K562 (cell line): ENCODE measurements at regions not wholly inside any gene's neighbourhood (a gene's known extent, or its start where the extent isn't known, plus 50 kb on each side); places are given as distances from the start of the nearest gene placed in this dataset.

Source experiments
- ATAC-seq: fragments of 200-7000 bp; cut with Tn5 transposase; 3 replicates; pipeline ENCODE4 v1.9.1; 2020; ENCODE audit warnings: moderate library complexity
- BruUV-seq: library from RNA; stranded (reverse); fragments of 400-500 nt; replicated peaks from 2 replicates; lab custom pipeline; 2021; lab: Mats Ljungman, UMichigan
- CTCF ChIA-PET: fragments of 300-600 bp; formaldehyde crosslinking; extraction: SDS; loops from one replicate; lab custom pipeline; 2021; ENCODE audit warnings: low intra/inter-chr PET ratio; lab: Yijun Ruan, JAX
- POLR2A ChIA-PET: fragments of 300-600, 350-650 bp; sonication (Branson Sonifier 250); formaldehyde crosslinking; extraction: SDS; loops from one replicate; lab custom pipeline; 2021; ENCODE audit warnings: antibody characterized with exemption, inconsistent platforms; lab: Yijun Ruan, JAX
- DNase-seq, 4 experiments: peaks; one replicate each; pipeline versions ENCODE4 v3.0.0 to v3.0.0-alpha.2; 2011 to 2018; ENCODE audit warnings: low spot score in 3 of 4, mixed read lengths in 3 of 4; ENCODE audit errors: extremely low read depth in 1 of 4
- FAIRE-seq: peaks from 2 replicates; lab custom pipeline; 2011; peaks lifted over from hg19 to GRCh38; lab: Jason Lieb, UNC
- H2AFZ ChIP-seq: 2 replicates; pipeline ENCODE4 v1.6.0; 2011; ENCODE audit warnings: low read depth, low read length, control low read depth, inconsistent platforms
- H3K27ac ChIP-seq: fragments of 200-600 bp; 3 replicates; pipeline ENCODE4 v1.8.0; 2011; ENCODE audit warnings: low read depth, mild to moderate bottlenecking, control low read depth, inconsistent platforms, low read length, moderate library complexity, mixed read lengths; ENCODE audit errors: extremely low read depth
- H3K27me3 ChIP-seq, 2 experiments: fragments of 300-600 bp in 1 of 2; 2 replicates in 1 of 2; 3 replicates in 1 of 2; pipeline versions ENCODE4 v1.6.0 to v1.8.0; 2011; ENCODE audit warnings: inconsistent platforms in 2 of 2, low read length in 2 of 2, mild to moderate bottlenecking in 1 of 2, mixed read lengths in 1 of 2, moderate library complexity in 1 of 2; ENCODE audit not compliant: control insufficient read depth in 2 of 2, insufficient read depth in 2 of 2
- H3K36me3 ChIP-seq: fragments of 300-600 bp; 3 replicates; pipeline ENCODE4 v1.8.0; 2011; ENCODE audit warnings: mild to moderate bottlenecking, low read length, inconsistent platforms; ENCODE audit not compliant: control insufficient read depth, insufficient read depth
- H3K4me1 ChIP-seq, 2 experiments: fragments of 200-600 bp in 1 of 2; replicated peaks in 1 of 2; 2 replicates in 1 of 2; 3 replicates in 1 of 2; pipeline versions ENCODE4 v1.5.1 to v1.8.0; 2011; ENCODE audit warnings: inconsistent platforms in 2 of 2, low read length in 2 of 2, mild to moderate bottlenecking in 1 of 2, mixed read lengths in 1 of 2, moderate library complexity in 1 of 2; ENCODE audit not compliant: control insufficient read depth in 2 of 2, insufficient read depth in 2 of 2
- H3K4me2 ChIP-seq: 2 replicates; pipeline ENCODE4 v1.6.1; 2011; ENCODE audit warnings: low read length, control low read depth, inconsistent platforms, mixed read lengths; ENCODE audit not compliant: insufficient read depth
- H3K4me3 ChIP-seq: fragments of 200-600 bp; sonication (generic), shearing (Covaris generic); 2 replicates; pipeline ENCODE4 v1.5.1; 2016; ENCODE audit warnings: control low read depth, inconsistent platforms
- H3K79me2 ChIP-seq: fragments of 200-600 bp; 3 replicates; pipeline ENCODE4 v1.8.0; 2011; ENCODE audit warnings: low read length, inconsistent platforms; ENCODE audit not compliant: control insufficient read depth, insufficient read depth
- H3K9ac ChIP-seq, 2 experiments: 2 replicates each; pipeline versions ENCODE4 v1.6.0 to v1.6.1; 2011; ENCODE audit warnings: low read depth in 2 of 2, low read length in 2 of 2, control low read depth in 1 of 2, inconsistent platforms in 1 of 2, mild to moderate bottlenecking in 1 of 2, mixed read lengths in 1 of 2; ENCODE audit not compliant: insufficient read depth in 1 of 2
- H3K9me1 ChIP-seq: one replicate; pipeline ENCODE4 v1.6.0; 2011; ENCODE audit warnings: inconsistent platforms, mild to moderate bottlenecking, low read length, moderate library complexity; ENCODE audit not compliant: control insufficient read depth, insufficient read depth
- H3K9me3 ChIP-seq: replicated peaks from 2 replicates; pipeline ENCODE4 v1.5.1; 2011; ENCODE audit warnings: low read depth, low read length, inconsistent platforms; ENCODE audit not compliant: control insufficient read depth, insufficient read depth
- H4K20me1 ChIP-seq: replicated peaks from 2 replicates; pipeline ENCODE4 v1.6.1; 2011; ENCODE audit warnings: low read length, inconsistent platforms, mixed read lengths; ENCODE audit not compliant: control insufficient read depth, insufficient read depth
- ASH1L ChIP-seq: fragments of 450-650 bp; IDR thresholded peaks from 2 replicates; pipeline ENCODE4 v1.6.1; 2018; ENCODE audit warnings: borderline replicate concordance, mild to moderate bottlenecking, low read depth; ENCODE audit not compliant: partially characterized antibody
- CBFA2T3 ChIP-seq: fragments of 450-650 bp; IDR thresholded peaks from 2 replicates; pipeline ENCODE4 v1.6.1; 2017
- ELF4 ChIP-seq: fragments of 450-650 bp; formaldehyde crosslinking; IDR thresholded peaks from 2 replicates; pipeline ENCODE4 v1.4.0; 2022; ENCODE audit warnings: missing genetic modification characterization
- ERF ChIP-seq: fragments of 450-650 bp; formaldehyde crosslinking; IDR thresholded peaks from 2 replicates; pipeline ENCODE4 v1.4.0; 2020; ENCODE audit warnings: mild to moderate bottlenecking, mixed read lengths
- GABPA ChIP-seq: fragments of 200-800 bp; sonication (Bioruptor generic); conservative IDR thresholded peaks from 2 replicates; pipeline ENCODE4 v1.6.1; 2016; ENCODE audit warnings: low read depth, missing genetic modification characterization, missing compliant biosample characterization
- KDM4B ChIP-seq, 2 experiments: fragments of 450-650 bp in 1 of 2; sonication (generic) in 1 of 2; IDR thresholded peaks; 2 replicates each; pipeline ENCODE4 v1.6.1; 2016 to 2017; ENCODE audit warnings: borderline replicate concordance in 2 of 2, antibody characterized with exemption in 1 of 2, low read depth in 1 of 2, mild to moderate bottlenecking in 1 of 2
- MCM7 ChIP-seq, 2 experiments: fragments of 450-650 bp; IDR thresholded peaks; 2 replicates each; pipeline ENCODE4 v1.6.1; 2016 to 2018
- MIER1 ChIP-seq: fragments of 450-650 bp; IDR thresholded peaks from 2 replicates; pipeline ENCODE4 v1.6.1; 2016; ENCODE audit warnings: antibody characterized with exemption, mild to moderate bottlenecking, low read depth
- NCOA6 ChIP-seq: fragments of 450-650 bp; IDR thresholded peaks from 2 replicates; pipeline ENCODE4 v1.6.1; 2017; ENCODE audit warnings: mild to moderate bottlenecking
- PTBP1 ChIP-seq: fragments of 200-400 bp; formaldehyde crosslinking; IDR thresholded peaks from 2 replicates; pipeline ENCODE4 v1.6.1; 2017; ENCODE audit warnings: low read depth, low read length
- RFX1 ChIP-seq: fragments of 450-650 bp; IDR thresholded peaks from 2 replicates; pipeline ENCODE4 v1.6.1; 2016; ENCODE audit warnings: mild to moderate bottlenecking, moderate library complexity
- SRSF9 ChIP-seq: fragments of 200-400 bp; formaldehyde crosslinking; IDR thresholded peaks from 2 replicates; pipeline ENCODE4 v1.6.1; 2017; ENCODE audit warnings: low read depth, low read length, borderline replicate concordance
- ZC3H11A ChIP-seq: IDR thresholded peaks from 2 replicates; pipeline ENCODE4 v1.6.1; 2012; ENCODE audit warnings: low read depth, low read length, improper control_type of control experiment
- ZNF12 ChIP-seq: sonication (generic); formaldehyde crosslinking; IDR thresholded peaks from 2 replicates; pipeline ENCODE4 v1.4.0; 2020; ENCODE audit warnings: mild to moderate bottlenecking, missing genetic modification reagents
- ZNF77 ChIP-seq: fragments of 250-450 bp; sonication (Bioruptor Pico); IDR thresholded peaks from 2 replicates; pipeline ENCODE4 v1.5.0; 2020
- WGBS: fragments of 100-300 bp; shearing (Covaris generic); methylation state at CpG from one replicate; pipeline ENCODE4 v1.1.6; 2016; ENCODE audit warnings: low coverage, mixed read lengths; ENCODE audit not compliant: insufficient coverage; ENCODE audit errors: missing lambda C conversion rate; 5-methylcytosine and 5-hydroxymethylcytosine counted together
- in situ Hi-C: fragments of 300-500 bp; cut with MboI; formaldehyde crosslinking; loops from 4 replicates; pipeline ENCODE4 v1.15.0; 2018; ENCODE audit warnings: inconsistent platforms, mixed read lengths
- intact Hi-C: fragments of 100-400 bp; cut with micrococcal nuclease; formaldehyde crosslinking; loops from 2 replicates; pipeline ENCODE4 v1.14.2; 2022
- TF ChIP-seq, protein P1 (sequence below): sonication (generic); formaldehyde crosslinking; IDR thresholded peaks from 2 replicates; pipeline ENCODE4 v1.8.0; 2023; ENCODE audit warnings: mild to moderate bottlenecking, missing genetic modification reagents
- TF ChIP-seq, protein P2 (sequence below): sonication (generic); formaldehyde crosslinking; IDR thresholded peaks from 2 replicates; pipeline ENCODE4 v1.8.0; 2022; ENCODE audit warnings: mild to moderate bottlenecking, low read depth, missing genetic modification reagents

DNA sequence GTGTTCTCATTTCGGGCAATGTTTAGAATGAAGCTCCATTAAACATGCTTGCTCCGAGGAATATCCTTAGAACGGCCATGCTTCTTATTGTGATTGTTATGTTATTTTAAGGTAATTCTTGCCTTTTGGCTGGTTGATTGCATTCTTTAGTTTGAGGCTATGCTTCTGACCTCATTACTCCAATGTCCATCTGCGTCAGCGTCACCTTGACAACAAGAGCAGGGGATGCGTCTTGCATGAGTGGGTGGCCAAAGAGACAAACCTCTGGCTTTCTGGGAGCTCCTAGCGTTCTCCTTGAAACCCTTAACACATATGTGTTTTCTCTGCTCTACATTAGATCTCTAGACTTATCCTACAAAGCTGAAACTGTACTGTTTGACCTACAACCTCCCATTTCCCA is 184.3 kb downstream of the THBS2 start:
- Histone ChIP-seq H3K9me1 (no peaks in the 10 kb centered on the region), H4K20me1 (no peaks in the 10 kb centered on the region), H3K27ac (no peak overlapping the region), H3K9ac (no peak overlapping the region), H3K4me1 (0 out of 5 replicates have a peak, but pooled peaks cover 0 to 2% of the 10 kb centered on the region in 2 experiments), H3K27me3 (peaks cover 6 to 28% of the 10 kb centered on the region in 2 experiments; a peak in 3 of 5 replicates), H2AFZ (no peak overlapping the region), H3K9me3 (no peaks in the 10 kb centered on the region), H3K79me2 (no peaks in the 10 kb centered on the region), H3K4me2 (no peak overlapping the region)
- WGBS = 0% methylated on average over 7 of the region's 7 CpGs
- DNase-seq (no peak), ATAC-seq (no peak), FAIRE-seq (no peak)
- BruUV-seq = no TSS peak
- CTCF ChIA-PET = interaction anchor here (0.6 kb wide), 1 partner anchor 125 kb away, joined by 3 read pairs; no protein-coding TSS in a partner anchor
- in situ Hi-C loops = no loop called here
- TF ChIP-seq RFX1 = peak; percentile 23; the same call in 1 of the 2 replicates
- no peak for TF ChIP-seq MIER1
- TF ChIP-seq, all 486 proteins: peak for 1
- POLR2A ChIA-PET = interaction anchor here (1.1 kb wide), 1 partner anchor 70 kb away, joined by 3 read pairs; no protein-coding TSS in a partner anchor
- intact Hi-C loops = no loop called here
- no peak overlapping the region for H3K4me3 ChIP-seq
- H3K36me3 ChIP-seq = no peaks in the 10 kb centered on the region

DNA sequence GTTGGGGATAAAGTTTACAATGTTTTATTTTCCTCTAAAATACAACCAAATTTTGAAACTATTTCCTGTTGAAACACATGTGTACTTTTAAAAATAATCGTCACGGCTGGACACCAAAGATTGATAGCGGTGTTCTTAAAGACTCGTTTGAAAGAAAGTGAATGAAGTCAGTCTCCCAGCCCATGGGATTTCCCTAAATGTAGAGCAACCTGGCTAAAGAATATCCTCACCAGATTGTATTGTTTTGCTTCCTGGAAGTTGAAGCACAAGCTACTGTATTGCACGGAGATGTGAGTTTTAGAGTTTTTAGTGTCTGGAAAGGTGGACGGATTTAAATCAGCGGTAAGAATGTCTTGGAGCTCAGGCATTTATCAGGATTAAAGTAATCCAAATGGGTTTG is 189.5 kb downstream of the THBS2 start:
- no peaks in the 10 kb centered on the region for H3K79me2 ChIP-seq
- under 1% methylated on average over 7 of the region's 7 CpGs for WGBS
- no peak for DNase-seq
- POLR2A ChIA-PET = interaction anchor here (0.7 kb wide), 1 partner anchor 23 kb away, joined by 3 read pairs; no protein-coding TSS in a partner anchor
- no peaks in the 10 kb centered on the region for H4K20me1 ChIP-seq
- no peaks in the 10 kb centered on the region for H3K36me3 ChIP-seq
- ATAC-seq = no peak
- FAIRE-seq = no peak
- no peak overlapping the region for H3K4me3 ChIP-seq
- H3K27ac ChIP-seq = no peak overlapping the region
- CTCF ChIA-PET = no interaction called here
- H2AFZ ChIP-seq = no peak overlapping the region
- H3K9ac ChIP-seq = no peak overlapping the region
- peaks cover 4 to 19% of the 10 kb centered on the region in 2 experiments; a peak in 2 of 5 replicates for H3K27me3 ChIP-seq
- intact Hi-C loops = no loop called here
- no TSS peak for BruUV-seq
- in situ Hi-C loops = no loop called here
- H3K9me3 ChIP-seq = no peaks in the 10 kb centered on the region
- H3K4me2 ChIP-seq = no peak overlapping the region
- H3K4me1 ChIP-seq = 0 out of 5 replicates have a peak, but pooled peaks cover 0 to 2% of the 10 kb centered on the region in 2 experiments
- H3K9me1 ChIP-seq = no peaks in the 10 kb centered on the region
- TF ChIP-seq, protein P1, sequence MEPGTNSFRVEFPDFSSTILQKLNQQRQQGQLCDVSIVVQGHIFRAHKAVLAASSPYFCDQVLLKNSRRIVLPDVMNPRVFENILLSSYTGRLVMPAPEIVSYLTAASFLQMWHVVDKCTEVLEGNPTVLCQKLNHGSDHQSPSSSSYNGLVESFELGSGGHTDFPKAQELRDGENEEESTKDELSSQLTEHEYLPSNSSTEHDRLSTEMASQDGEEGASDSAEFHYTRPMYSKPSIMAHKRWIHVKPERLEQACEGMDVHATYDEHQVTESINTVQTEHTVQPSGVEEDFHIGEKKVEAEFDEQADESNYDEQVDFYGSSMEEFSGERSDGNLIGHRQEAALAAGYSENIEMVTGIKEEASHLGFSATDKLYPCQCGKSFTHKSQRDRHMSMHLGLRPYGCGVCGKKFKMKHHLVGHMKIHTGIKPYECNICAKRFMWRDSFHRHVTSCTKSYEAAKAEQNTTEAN (CRISPR knock-in tag) = no peak
- TF ChIP-seq MCM7 (IDR thresholded peaks at IDR 0.05) = no peak
- no peak for TF ChIP-seq ZNF12 (CRISPR knock-in tag)
- TF ChIP-seq NCOA6 = no peak
- no peak for TF ChIP-seq ERF (CRISPR knock-in tag)
- no peak for TF ChIP-seq CBFA2T3
- TF ChIP-seq ASH1L = no peak
- TF ChIP-seq SRSF9 = no peak
- no peak for TF ChIP-seq PTBP1
- TF ChIP-seq, protein P2, sequence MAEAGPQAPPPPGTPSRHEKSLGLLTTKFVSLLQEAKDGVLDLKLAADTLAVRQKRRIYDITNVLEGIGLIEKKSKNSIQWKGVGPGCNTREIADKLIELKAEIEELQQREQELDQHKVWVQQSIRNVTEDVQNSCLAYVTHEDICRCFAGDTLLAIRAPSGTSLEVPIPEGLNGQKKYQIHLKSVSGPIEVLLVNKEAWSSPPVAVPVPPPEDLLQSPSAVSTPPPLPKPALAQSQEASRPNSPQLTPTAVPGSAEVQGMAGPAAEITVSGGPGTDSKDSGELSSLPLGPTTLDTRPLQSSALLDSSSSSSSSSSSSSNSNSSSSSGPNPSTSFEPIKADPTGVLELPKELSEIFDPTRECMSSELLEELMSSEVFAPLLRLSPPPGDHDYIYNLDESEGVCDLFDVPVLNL (CRISPR knock-in tag) = no peak
- TF ChIP-seq ELF4 = no peak
- no peak for TF ChIP-seq KDM4B (IDR thresholded peaks at IDR 0.05; ENCODE audit: borderline replicate concordance in 2 of 2, low read depth in 1 of 2)
- no peak for TF ChIP-seq ZC3H11A
- no peak for TF ChIP-seq GABPA (tag)
- TF ChIP-seq ZNF77 (CRISPR knock-in tag) = no peak
